CD4-positive, alpha-beta T cell treated with Interleukin-17A for 1 hour (primary cell): ENCODE measurements at regions not wholly inside any gene's neighbourhood (a gene's known extent, or its start where the extent isn't known, plus 50 kb on each side); places are given as distances from the start of the nearest gene placed in this dataset.

Source experiments
- DNase-seq: peaks from one replicate; pipeline ENCODE4 v3.0.0-alpha.2; 2020

DNA sequence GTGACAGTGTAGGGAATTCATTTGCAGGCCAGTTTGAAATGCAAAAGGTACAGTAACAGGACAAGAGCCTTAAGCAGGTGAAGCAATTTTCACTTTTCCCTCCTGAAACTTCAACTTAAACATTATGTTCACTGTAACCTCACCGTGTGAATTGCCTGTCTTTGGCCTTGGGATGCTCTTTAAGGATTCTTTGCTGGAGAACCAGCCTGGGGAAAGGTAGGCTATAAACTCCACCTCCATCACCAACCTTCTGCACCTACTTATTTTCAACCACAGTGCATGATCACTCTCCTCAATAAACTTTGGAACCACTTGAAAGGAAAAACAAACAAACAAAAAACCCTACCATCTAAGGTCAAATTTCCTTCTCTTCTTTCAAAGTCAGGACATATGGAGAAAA lies 300.5 kb downstream of the TLE1 start:
- no peak for DNase-seq

GRCh38 chr9:81387360-81388106 lies 301.8 kb downstream of the TLE1 start:
- no peak for DNase-seq

- no peak for DNase-seq
These were observed 304.4 kb downstream of the TLE1 start for GRCh38 chr9:81384911-81385310.

GRCh38 chr9:81382281-81382680 lies 307.1 kb downstream of the TLE1 start:
- DNase-seq: no peak

- no peak for DNase-seq
These were observed 307.7 kb downstream of the TLE1 start for GRCh38 chr9:81381694-81382093.

DNA sequence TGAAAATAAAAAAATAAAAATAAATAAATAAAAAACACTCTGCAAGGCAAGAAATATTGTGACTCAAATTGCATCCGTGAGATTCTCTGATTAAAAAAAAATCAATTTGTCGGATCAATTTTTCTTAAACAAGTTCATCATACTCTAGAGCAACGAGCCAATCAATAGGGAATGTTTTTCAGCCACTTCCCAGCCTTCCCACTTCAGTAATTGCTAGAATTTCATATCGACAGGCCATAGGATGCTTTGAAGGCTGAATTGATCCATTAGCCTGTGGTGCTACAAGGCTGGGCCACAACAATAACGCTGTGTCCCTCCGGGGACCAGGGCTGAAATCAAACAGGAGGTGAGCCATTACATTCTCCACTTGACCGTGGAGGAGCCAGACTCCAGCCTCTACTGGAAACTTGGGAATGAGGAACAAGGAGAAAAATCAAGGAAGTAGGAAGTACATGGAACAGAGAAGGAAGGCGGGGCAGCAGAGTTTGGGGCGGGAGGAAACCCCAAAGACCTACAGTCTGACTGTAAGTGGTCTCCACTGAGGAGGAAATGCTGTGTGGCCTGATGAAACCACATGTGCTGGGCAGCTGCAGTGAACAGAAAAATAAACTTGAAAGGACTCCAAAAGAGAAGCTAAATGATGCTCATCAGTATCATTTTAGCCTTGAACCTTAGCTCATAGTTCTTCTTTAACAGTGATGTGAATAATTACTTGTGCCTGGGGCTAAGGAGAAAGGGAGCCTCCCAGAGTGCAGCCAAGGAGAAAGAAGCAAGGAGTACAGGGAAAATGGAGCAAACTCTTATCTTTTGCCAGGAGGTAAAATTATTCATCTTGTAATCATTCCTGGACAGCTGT lies 308.6 kb downstream of the TLE1 start:
- DNase-seq: no peak

DNA sequence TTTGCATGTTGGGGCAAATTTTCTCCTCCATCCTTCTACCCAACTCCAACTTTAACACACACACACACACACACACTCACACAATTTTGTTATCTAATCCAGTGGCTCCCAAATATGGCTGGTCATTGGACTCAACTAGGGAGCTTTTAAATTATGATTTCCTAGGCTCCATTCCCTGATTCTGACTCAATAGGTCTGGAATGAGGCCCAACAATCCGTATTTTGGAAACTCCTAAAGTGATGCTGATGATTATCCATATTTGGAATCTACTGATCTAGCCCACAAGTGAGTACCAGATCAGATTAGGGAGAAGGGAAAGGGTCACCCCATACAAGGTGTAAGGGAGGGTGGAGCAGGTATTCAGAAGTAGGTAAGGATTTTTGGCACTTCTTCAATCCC lies 309.7 kb downstream of the TLE1 start:
- DNase-seq: no peak

DNA sequence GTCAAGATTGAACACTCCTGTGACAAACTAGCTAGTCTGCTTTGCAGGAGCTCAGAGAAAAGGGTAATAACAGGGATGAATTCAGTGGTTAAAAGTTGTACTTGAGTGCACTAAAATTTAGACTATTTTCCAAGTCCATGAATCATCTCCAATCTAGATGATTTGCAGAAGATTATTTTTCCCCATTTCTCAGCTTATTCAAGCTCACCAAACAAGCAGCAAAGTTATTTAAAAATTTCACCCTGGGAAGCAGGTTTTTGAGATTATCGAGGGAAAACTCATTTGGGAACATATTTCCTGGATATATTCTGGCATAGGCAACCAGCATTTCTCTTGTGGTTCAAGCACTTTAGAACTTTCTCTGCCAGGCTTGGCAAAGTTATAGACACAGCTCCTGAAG lies 311.4 kb downstream of the TLE1 start:
- DNase-seq: no peak

GRCh38 chr9:81377320-81377719 lies 312.0 kb downstream of the TLE1 start:
- no peak for DNase-seq

- no peak for DNase-seq
These were observed 313.9 kb downstream of the TLE1 start for GRCh38 chr9:81375187-81376100.

GRCh38 chr9:81374459-81375186 lies 314.7 kb downstream of the TLE1 start:
- no peak for DNase-seq

DNA sequence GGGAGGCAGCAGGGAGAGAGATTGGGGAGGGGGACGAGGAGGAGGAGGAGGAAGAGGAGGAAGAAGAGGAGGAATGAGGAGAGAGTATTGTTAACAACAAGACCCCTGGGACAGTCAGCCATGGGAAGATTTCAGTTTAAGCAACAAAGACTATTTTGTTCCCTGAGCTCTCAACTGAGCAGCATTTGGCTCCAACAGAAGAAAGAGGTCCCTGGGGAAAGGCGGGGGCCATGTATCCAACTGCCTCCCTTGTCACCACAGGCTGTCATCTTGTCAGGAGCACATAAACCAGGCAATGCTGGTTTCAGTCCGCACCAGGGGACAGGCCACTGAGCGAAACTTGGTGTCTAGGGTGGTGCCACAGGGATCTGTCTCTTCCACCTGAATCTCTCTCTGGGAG lies 316.1 kb downstream of the TLE1 start:
- no peak for DNase-seq

- no peak for DNase-seq
These were observed 316.6 kb downstream of the TLE1 start for GRCh38 chr9:81372628-81373191.

DNA sequence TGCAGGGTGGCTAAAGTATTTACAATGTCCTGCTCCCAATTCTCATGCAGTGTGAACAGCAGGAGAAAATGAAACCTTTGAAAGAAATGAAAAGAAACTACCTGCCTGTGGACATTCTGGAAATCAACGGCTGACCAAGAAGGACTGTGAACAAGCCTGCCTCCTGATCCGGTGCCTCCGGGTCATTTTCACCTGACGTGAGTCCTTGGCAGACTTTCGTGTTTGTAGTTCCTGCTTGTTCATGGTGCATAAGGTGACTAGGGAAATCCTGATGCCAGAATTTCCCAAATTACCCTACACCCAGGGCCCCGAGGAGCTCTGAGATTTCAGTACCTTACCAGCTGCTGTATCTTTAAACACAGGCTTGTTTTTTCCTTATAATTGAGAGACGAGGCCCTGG lies 317.5 kb downstream of the TLE1 start:
- DNase-seq: no peak

DNA sequence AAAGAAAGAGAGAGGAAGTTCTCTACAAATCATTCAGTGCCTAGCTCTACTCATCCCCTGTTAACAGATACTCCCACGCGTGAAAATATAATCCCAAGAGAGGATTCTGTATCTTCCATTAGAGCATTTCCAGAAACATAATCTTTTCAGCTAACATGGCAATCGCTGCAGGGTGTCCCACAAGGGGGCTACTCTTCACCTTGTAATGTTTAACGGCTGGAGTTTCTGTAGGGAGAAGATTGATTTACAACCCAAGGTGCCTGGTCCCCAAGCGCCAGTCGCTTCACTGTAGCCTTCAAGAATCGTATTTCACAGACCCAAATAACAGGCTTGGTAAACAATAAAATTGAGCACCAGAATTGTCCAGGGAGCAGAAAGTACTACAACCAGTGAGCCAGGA lies 318.7 kb downstream of the TLE1 start:
- no peak for DNase-seq

DNA sequence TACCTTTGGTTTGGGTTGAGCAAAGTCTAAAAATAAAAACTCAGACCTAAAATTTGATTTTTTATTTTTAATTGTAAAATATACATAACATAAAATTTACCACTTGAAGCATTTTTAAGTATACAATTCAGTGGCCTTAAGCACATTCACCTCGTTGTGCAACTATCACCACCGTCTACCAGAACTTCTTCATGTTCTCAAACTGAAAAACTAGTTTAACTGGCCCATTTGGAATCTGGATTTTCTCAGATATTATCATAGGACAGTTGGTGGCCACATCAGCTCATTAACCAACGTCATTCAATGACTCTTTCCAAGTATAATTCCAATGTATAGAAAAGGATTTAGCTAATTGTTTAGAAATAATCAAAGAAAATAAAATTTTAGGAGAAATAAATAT lies 319.3 kb downstream of the TLE1 start:
- DNase-seq: no peak

DNA sequence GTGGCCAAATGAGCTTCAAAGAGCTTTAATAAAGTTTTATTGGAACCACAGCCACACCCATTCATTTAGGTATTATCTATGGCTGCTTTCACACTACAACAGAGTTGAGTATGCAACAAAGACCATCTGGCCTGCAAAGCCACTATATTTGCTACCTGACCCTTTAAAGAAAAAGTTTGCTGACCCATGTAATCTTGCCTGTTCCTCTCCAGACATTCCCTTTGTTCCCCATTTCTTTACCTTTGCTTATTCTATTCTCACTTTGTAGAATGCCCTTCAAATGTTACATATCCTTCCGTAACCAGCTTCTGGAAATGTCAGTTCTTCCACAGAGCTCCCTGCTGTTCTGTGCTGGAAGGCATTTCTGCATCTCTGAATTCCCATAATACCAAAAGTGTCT lies 320.2 kb downstream of the TLE1 start:
- no peak for DNase-seq

- no peak for DNase-seq
These were observed 325.3 kb downstream of the TLE1 start for GRCh38 chr9:81363916-81364480.

DNA sequence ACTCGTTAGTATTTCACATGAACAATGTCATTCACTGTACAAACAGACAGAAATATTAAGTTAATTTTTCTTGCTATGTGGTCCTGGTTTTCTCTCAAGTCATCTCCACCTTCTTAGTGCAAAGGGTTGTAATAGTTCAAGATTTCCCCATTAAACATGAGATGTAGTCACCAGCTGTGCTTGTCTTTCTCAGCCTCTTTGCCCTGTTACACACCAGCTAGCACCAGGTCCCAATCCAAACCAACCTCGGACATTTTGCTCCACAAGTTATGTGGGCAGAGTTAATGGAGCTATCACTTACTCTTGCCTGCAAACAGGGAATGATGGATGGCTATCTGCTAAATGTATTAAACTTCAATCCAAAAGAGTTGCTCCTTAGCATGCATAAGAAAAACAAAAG lies 328.1 kb downstream of the TLE1 start:
- no peak for DNase-seq

GRCh38 chr9:81351166-81351565 lies 338.2 kb downstream of the TLE1 start:
- DNase-seq: no peak

DNA sequence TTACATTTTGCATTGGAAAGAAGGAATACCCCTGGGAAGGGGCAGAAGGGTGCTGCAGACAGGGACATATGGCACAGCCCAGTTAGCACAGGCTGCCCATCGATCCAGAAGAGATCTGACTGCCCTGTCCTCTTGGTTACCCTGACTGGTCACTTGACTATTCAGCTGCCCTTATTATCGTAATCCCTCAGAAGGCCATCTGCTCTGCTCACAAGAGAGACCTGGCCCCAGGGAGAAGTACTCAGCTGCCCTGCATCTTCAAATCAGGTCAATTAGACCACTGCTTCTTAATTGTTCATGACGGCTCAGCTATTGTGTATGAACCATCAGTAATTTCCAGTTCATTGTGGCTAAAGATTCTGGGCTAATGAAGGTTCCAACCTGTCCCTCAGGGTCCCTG lies 345.0 kb downstream of the TLE1 start:
- DNase-seq: no peak

DNA sequence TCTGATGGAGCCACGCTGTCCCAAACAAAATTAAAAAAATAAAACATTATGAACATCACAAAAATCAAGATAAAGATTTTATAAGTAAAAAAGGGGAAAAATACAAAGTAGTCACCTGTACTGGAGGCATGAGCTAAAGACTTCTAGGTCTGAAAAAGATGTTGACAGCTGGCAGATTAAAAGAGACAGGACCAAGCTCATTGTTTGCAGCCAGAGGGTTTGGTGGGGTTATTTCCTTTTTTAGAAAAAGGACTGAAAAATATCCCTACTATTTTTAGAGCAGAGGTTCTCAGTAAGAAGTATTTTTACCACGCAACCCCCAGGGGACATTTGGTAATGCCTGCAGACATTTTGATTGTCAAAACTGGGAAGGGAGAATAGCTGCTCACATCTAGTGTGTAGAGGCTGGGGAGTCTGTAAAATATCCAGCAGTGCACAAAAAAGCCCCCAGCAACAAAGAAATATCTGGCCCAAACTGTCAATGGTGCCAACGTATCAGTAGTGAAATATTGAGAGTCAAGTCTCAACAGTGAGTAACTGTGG lies 353.4 kb downstream of the TLE1 start:
- DNase-seq: no peak
